B cell (primary cell): ENCODE measurements at regions not wholly inside any gene's neighbourhood (a gene's known extent, or its start where the extent isn't known, plus 50 kb on each side); places are given as distances from the start of the nearest gene placed in this dataset.

ENCODE experiments used
- EZH2 ChIP-seq: IDR thresholded peaks from 2 replicates; pipeline ENCODE4 v1.6.1; 2012; ENCODE audit warnings: borderline replicate concordance, low read depth, mild to moderate bottlenecking, moderate library complexity, low read length; ENCODE audit not compliant: insufficient read depth, poor library complexity, severe bottlenecking
- TF ChIP-seq, protein P1 (sequence below): fragments of 200-600 bp; IDR thresholded peaks from one replicate; pipeline ENCODE4 v1.8.0; 2022; ENCODE audit warnings: antibody characterized with exemption, mild to moderate bottlenecking

- TF ChIP-seq, protein P1, sequence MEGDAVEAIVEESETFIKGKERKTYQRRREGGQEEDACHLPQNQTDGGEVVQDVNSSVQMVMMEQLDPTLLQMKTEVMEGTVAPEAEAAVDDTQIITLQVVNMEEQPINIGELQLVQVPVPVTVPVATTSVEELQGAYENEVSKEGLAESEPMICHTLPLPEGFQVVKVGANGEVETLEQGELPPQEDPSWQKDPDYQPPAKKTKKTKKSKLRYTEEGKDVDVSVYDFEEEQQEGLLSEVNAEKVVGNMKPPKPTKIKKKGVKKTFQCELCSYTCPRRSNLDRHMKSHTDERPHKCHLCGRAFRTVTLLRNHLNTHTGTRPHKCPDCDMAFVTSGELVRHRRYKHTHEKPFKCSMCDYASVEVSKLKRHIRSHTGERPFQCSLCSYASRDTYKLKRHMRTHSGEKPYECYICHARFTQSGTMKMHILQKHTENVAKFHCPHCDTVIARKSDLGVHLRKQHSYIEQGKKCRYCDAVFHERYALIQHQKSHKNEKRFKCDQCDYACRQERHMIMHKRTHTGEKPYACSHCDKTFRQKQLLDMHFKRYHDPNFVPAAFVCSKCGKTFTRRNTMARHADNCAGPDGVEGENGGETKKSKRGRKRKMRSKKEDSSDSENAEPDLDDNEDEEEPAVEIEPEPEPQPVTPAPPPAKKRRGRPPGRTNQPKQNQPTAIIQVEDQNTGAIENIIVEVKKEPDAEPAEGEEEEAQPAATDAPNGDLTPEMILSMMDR: no peak
- no peak for TF ChIP-seq EZH2
Measured at GRCh38 chr5:145124806-145125205, 710.3 kb downstream of the PRELID2 start.
